ENCODE measurements at regions not wholly inside any gene's neighbourhood (a gene's known extent, or its start where the extent isn't known, plus 50 kb on each side); places are given as distances from the start of the nearest gene placed in this dataset.

GRCh38 chr7:9900339-9900738 lies 1073.3 kb upstream of the PHF14 start:
- TF ChIP-seq, protein P1, sequence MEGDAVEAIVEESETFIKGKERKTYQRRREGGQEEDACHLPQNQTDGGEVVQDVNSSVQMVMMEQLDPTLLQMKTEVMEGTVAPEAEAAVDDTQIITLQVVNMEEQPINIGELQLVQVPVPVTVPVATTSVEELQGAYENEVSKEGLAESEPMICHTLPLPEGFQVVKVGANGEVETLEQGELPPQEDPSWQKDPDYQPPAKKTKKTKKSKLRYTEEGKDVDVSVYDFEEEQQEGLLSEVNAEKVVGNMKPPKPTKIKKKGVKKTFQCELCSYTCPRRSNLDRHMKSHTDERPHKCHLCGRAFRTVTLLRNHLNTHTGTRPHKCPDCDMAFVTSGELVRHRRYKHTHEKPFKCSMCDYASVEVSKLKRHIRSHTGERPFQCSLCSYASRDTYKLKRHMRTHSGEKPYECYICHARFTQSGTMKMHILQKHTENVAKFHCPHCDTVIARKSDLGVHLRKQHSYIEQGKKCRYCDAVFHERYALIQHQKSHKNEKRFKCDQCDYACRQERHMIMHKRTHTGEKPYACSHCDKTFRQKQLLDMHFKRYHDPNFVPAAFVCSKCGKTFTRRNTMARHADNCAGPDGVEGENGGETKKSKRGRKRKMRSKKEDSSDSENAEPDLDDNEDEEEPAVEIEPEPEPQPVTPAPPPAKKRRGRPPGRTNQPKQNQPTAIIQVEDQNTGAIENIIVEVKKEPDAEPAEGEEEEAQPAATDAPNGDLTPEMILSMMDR (IDR thresholded peaks at IDR 0.05): no peak
- no peak for TF ChIP-seq POLR2A (IDR thresholded peaks at IDR 0.05)
- TF ChIP-seq POLR2AphosphoS5 (IDR thresholded peaks at IDR 0.05): no peak
- no peak for TF ChIP-seq EP300 (IDR thresholded peaks at IDR 0.05)
- intact Hi-C loops (cut with DNase I): no loop called here
- Histone ChIP-seq H3K4me1 (no peaks in the 10 kb centered on the region), H3K27ac (no peak overlapping the region), H3K9me3 (peaks cover 0 to 2% (median 0%) of the 10 kb centered on the region in 4 donors), H3K27me3 (no peaks in the 10 kb centered on the region), H3K4me3 (no peak overlapping the region), H3K36me3 (no peaks in the 10 kb centered on the region)
- WGBS, 2 donors: 60 to 84% methylated on average over 2 of the region's 2 CpGs
- DNase-seq: no peak

GRCh38 chr7:9921326-9921725 lies 1052.3 kb upstream of the PHF14 start:
- no peak overlapping the region for H3K4me3 ChIP-seq
- H3K4me1 ChIP-seq: no peaks in the 10 kb centered on the region
- no peak for TF ChIP-seq EP300 (IDR thresholded peaks at IDR 0.05)
- TF ChIP-seq, protein P1 (IDR thresholded peaks at IDR 0.05): no peak
- TF ChIP-seq POLR2A (IDR thresholded peaks at IDR 0.05): no peak
- no peak for TF ChIP-seq POLR2AphosphoS5 (IDR thresholded peaks at IDR 0.05)

GRCh38 chr7:9937944-9938631 lies 1035.6 kb upstream of the PHF14 start:
- DNase-seq: no peak
- no peak overlapping the region for H3K4me3 ChIP-seq
- no peaks in the 10 kb centered on the region for H3K36me3 ChIP-seq
- TF ChIP-seq POLR2AphosphoS5 (IDR thresholded peaks at IDR 0.05): no peak
- TF ChIP-seq, protein P1 (IDR thresholded peaks at IDR 0.05): no peak
- TF ChIP-seq EP300 (IDR thresholded peaks at IDR 0.05): no peak
- no peak for TF ChIP-seq POLR2A (IDR thresholded peaks at IDR 0.05)
- H3K27me3 ChIP-seq: no peaks in the 10 kb centered on the region
- no peak overlapping the region for H3K27ac ChIP-seq
- intact Hi-C loops (cut with DNase I): no loop called here
- no peaks in the 10 kb centered on the region for H3K9me3 ChIP-seq
- no peaks in the 10 kb centered on the region for H3K4me1 ChIP-seq
- 68 to 72% methylated on average over 2 of the region's 2 CpGs for WGBS, 2 donors

More at GRCh38 chr7:9921326-9921725, 1052.3 kb upstream of the PHF14 start:
- peaks cover 0 to 5% (median 0%) of the 10 kb centered on the region in 4 donors for H3K9me3 ChIP-seq
- no peak for DNase-seq
- 85 to 88% methylated on average over 3 of the region's 3 CpGs for WGBS, 2 donors
- H3K27me3 ChIP-seq: no peaks in the 10 kb centered on the region
- H3K36me3 ChIP-seq: no peaks in the 10 kb centered on the region
- no peak overlapping the region for H3K27ac ChIP-seq
- intact Hi-C loops (cut with DNase I): no loop called here

DNA sequence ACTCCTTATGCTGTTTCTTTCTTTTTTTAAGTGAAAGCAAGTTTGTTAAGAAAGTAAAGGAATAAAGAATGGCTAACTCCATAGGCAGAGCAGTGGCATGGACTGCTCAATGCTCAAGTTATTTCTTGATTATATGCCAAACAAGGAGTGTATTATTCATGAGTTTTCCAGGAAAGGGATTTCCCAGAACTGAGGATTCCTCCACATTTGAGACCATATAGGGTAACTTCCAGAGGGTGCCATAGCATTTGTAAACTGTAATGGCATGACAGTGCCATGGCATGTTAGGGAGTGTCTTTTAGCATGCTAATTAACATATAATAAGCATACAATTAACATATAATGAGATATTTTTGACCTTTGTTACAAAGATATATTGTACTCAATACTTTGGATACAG lies 1034.5 kb upstream of the PHF14 start:
- no peak for DNase-seq
- no peaks in the 10 kb centered on the region for H3K36me3 ChIP-seq
- intact Hi-C loops (cut with DNase I): no loop called here
- H3K9me3 ChIP-seq: no peaks in the 10 kb centered on the region
- H3K27ac ChIP-seq: no peak overlapping the region
- H3K27me3 ChIP-seq: no peaks in the 10 kb centered on the region
- no peak for TF ChIP-seq POLR2A (IDR thresholded peaks at IDR 0.05)
- no peak for TF ChIP-seq POLR2AphosphoS5 (IDR thresholded peaks at IDR 0.05)
- TF ChIP-seq, protein P1 (IDR thresholded peaks at IDR 0.05): no peak
- no peak for TF ChIP-seq EP300 (IDR thresholded peaks at IDR 0.05)
- no peak overlapping the region for H3K4me3 ChIP-seq
- no peaks in the 10 kb centered on the region for H3K4me1 ChIP-seq

DNA sequence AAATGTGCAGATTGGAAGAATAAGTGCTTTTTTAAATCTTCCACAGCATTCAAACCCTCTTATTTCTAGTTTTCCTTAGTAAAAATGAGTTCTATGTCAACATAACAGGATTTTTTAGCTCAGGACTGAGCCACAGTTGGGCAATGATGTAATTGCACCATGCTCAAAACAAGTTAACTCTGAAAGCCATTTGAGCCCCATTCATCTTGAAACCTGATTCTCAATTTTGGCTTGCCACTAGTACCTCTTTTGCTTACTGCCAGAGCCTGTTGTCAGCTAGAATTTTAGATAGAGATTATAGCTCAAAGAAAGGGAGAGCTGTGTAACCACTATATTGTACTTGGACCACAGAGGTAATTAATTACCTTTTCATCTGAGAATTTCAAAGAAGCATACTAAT lies 1028.5 kb upstream of the PHF14 start:
- H3K9me3 ChIP-seq: no peaks in the 10 kb centered on the region
- intact Hi-C loops (cut with DNase I): no loop called here
- no peak for DNase-seq
- no peaks in the 10 kb centered on the region for H3K4me1 ChIP-seq
- H3K27me3 ChIP-seq: no peaks in the 10 kb centered on the region
- no peaks in the 10 kb centered on the region for H3K36me3 ChIP-seq
- no peak overlapping the region for H3K4me3 ChIP-seq
- H3K27ac ChIP-seq: no peak overlapping the region
- TF ChIP-seq POLR2AphosphoS5 (IDR thresholded peaks at IDR 0.05) (no peak), POLR2A (IDR thresholded peaks at IDR 0.05) (no peak), EP300 (IDR thresholded peaks at IDR 0.05) (no peak)
- TF ChIP-seq, protein P1 (IDR thresholded peaks at IDR 0.05): no peak

Data from sigmoid colon (tissue), 6 donors.